Kidney (tissue), 13 donors: ENCODE measurements at regions not wholly inside any gene's neighbourhood (a gene's known extent, or its start where the extent isn't known, plus 50 kb on each side); places are given as distances from the start of the nearest gene placed in this dataset.

Experiments used
- DNase-seq, 5 donors: peaks; one replicate each; pipeline ENCODE4 v3.0.0-alpha.2; 2013 to 2020
- FAIRE-seq: peaks from 2 replicates; lab custom pipeline; 2012; peaks lifted over from hg19 to GRCh38; lab: Jason Lieb, UNC
- H3K27ac ChIP-seq, 2 donors: one replicate each; pipeline ENCODE4 v1.7.0; 2013; ENCODE audit warnings: low read depth in 2 of 2, low read length in 2 of 2, inconsistent platforms in 1 of 2
- H3K27me3 ChIP-seq: one replicate; pipeline ENCODE4 v1.7.1; 2013; ENCODE audit warnings: low read length, inconsistent platforms; ENCODE audit not compliant: control insufficient read depth, insufficient read depth
- H3K36me3 ChIP-seq, 3 donors: one replicate each; pipeline versions ENCODE4 v1.7.0 to v1.7.1; 2013; ENCODE audit warnings: low read length in 3 of 3, control low read depth in 1 of 3, inconsistent platforms in 1 of 3; ENCODE audit not compliant: insufficient read depth in 3 of 3, control insufficient read depth in 2 of 3
- H3K4me1 ChIP-seq, 3 donors: one replicate each; pipeline versions ENCODE4 v1.7.0 to v1.7.1; 2013; ENCODE audit warnings: low read length in 3 of 3, inconsistent platforms in 1 of 3, low read depth in 1 of 3; ENCODE audit not compliant: control insufficient read depth in 2 of 3, insufficient read depth in 2 of 3
- H3K4me3 ChIP-seq, 3 donors: one replicate each; pipeline versions ENCODE4 v1.7.0 to v1.8.1; 2013; ENCODE audit warnings: low read length in 3 of 3, control low read depth in 1 of 3, inconsistent platforms in 1 of 3
- H3K9ac ChIP-seq, 3 donors: one replicate each; pipeline versions ENCODE4 v1.7.0 to v1.7.1; 2013; ENCODE audit warnings: low read length in 3 of 3, control low read depth in 1 of 3, inconsistent platforms in 1 of 3
- H3K9me3 ChIP-seq, 3 donors: one replicate each; pipeline versions ENCODE4 v1.7.0 to v1.7.1; 2013; ENCODE audit warnings: low read length in 3 of 3, control low read depth in 1 of 3, inconsistent platforms in 1 of 3; ENCODE audit not compliant: control insufficient read depth in 2 of 3, insufficient read depth in 1 of 3
- intact Hi-C: fragments of 100-400 bp; cut with DNase I; formaldehyde crosslinking; loops from one replicate; pipeline ENCODE4 v1.11.1; 2022
- TF ChIP-seq, protein P1 (sequence below): IDR thresholded peaks from 3 replicates; pipeline ENCODE4 v1.5.1; 2012; ENCODE audit warnings: mild to moderate bottlenecking, moderate library complexity, borderline replicate concordance; ENCODE audit not compliant: insufficient read depth; ENCODE audit errors: extremely low read depth
- donor health status: control.
- donor health status: control.
- donor health status: control.
- donor health status: control.
- donor health status: control.
- donor health status: DM: yes; HTN: yes; CAD: no.
- donor health status: Normal renal cell carcinoma (clear cell type).

DNA sequence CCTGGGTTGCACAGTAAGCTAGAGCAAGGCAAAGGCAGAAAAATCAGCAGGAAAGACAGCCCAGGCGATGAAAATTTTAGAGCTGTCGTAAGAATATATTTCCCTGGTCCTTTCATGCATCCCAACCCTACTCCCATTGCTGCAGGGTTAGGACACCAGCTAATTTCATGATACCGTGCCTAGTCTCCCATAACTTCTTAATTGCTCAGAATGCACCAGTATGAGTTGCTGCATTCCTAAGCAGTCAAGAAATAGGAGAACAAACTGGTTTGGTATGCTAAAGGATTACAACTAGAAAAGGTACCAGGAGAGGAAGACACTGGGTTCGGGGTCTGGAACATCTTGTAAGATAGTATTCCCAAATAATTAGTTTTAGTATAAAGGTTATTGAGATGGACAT is 269.4 kb upstream of the NRXN1 start:
- no peaks in the 10 kb centered on the region for H3K27me3 ChIP-seq
- TF ChIP-seq, protein P1, sequence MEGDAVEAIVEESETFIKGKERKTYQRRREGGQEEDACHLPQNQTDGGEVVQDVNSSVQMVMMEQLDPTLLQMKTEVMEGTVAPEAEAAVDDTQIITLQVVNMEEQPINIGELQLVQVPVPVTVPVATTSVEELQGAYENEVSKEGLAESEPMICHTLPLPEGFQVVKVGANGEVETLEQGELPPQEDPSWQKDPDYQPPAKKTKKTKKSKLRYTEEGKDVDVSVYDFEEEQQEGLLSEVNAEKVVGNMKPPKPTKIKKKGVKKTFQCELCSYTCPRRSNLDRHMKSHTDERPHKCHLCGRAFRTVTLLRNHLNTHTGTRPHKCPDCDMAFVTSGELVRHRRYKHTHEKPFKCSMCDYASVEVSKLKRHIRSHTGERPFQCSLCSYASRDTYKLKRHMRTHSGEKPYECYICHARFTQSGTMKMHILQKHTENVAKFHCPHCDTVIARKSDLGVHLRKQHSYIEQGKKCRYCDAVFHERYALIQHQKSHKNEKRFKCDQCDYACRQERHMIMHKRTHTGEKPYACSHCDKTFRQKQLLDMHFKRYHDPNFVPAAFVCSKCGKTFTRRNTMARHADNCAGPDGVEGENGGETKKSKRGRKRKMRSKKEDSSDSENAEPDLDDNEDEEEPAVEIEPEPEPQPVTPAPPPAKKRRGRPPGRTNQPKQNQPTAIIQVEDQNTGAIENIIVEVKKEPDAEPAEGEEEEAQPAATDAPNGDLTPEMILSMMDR: no peak
- peak in 1 of 5 donors; percentile 15 for DNase-seq
- H3K27ac ChIP-seq: no peak overlapping the region
- H3K4me1 ChIP-seq: no peaks in the 10 kb centered on the region
- no peak overlapping the region for H3K9ac ChIP-seq
- intact Hi-C loops: no loop called here
- no peak for FAIRE-seq
- no peak overlapping the region for H3K4me3 ChIP-seq
- no peaks in the 10 kb centered on the region for H3K36me3 ChIP-seq
- no peaks in the 10 kb centered on the region for H3K9me3 ChIP-seq

DNA sequence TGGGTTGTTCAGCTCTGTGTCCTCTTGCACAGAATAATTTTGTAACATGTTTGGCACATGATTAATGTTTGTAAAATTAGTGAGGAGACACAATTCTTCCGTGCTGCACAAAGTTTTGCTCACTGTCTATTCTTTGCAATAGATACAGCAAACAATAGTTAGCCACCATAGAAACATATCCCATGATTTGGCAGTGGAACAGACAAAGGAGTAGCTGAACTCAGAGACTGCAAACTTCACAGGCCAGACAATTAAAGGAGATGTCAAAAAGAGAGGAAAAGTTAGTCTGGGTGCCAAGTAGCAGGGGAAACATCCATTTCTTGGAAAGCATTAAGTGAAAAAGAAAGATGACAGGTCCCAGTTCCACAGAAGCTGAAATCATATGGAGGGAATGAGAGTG is 267.4 kb upstream of the NRXN1 start:
- no peaks in the 10 kb centered on the region for H3K4me1 ChIP-seq
- H3K9me3 ChIP-seq: no peaks in the 10 kb centered on the region
- H3K36me3 ChIP-seq: no peaks in the 10 kb centered on the region
- H3K9ac ChIP-seq: no peak overlapping the region
- no peaks in the 10 kb centered on the region for H3K27me3 ChIP-seq
- intact Hi-C loops: no loop called here
- H3K4me3 ChIP-seq: no peak overlapping the region
- no peak for DNase-seq
- H3K27ac ChIP-seq: no peak overlapping the region
- FAIRE-seq: no peak
- TF ChIP-seq, protein P1: no peak

DNA sequence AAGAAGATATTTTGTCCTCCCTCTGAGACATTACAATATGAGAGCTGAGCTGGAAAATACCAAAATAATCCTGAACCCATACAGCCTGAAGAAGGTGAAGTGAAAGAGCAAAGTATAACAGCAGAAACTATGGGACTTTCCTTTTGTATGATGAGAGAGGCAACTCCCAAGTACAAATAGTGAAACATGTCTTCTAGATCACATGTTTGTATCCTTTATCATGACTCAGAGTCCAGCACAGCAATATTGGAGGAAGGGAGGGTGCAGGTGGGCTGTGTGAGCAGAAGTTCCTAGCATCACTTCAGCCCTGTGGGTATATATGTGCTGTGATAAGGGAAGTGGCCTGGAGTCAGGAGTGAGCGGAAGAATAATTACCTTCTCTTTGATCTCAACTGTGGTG is 265.6 kb upstream of the NRXN1 start:
- Histone ChIP-seq H3K9ac (no peak overlapping the region), H3K4me3 (no peak overlapping the region), H3K27ac (no peak overlapping the region), H3K4me1 (no peaks in the 10 kb centered on the region), H3K36me3 (no peaks in the 10 kb centered on the region), H3K9me3 (no peaks in the 10 kb centered on the region), H3K27me3 (no peaks in the 10 kb centered on the region)
- no peak for DNase-seq
- FAIRE-seq: no peak
- intact Hi-C loops: no loop called here
- TF ChIP-seq, protein P1: no peak

DNA sequence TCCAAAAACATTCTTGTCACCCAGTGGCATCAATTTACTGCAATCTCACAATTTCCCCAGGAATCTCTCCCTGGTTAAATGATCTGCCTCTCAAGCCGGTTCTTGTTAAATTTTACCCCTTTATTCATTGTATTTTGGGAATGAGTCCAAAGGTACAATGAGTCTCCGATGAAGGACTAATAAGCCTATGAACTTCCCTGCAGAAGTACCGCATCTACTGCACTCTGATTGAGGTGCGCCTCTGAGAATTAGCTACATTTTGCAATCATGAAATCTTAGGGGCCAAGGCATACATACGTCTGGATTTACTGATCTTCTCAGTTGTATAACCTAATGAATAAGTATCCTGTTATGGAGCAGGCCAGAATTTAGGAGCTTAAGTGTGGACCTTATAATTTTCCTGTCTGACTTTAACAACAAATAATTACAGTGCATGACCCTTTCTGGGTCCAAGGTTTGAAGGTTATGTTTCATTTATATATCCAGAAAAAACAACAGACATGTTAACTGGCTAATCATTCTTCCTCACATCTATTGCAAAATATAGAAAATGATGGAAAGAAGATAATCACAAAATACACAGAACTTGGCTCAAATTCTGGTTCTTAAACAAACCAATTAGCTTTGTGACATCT is 261.8 kb upstream of the NRXN1 start:
- Histone ChIP-seq H3K27ac (no peak overlapping the region), H3K4me3 (no peak overlapping the region), H3K9me3 (no peaks in the 10 kb centered on the region), H3K27me3 (no peaks in the 10 kb centered on the region), H3K36me3 (no peaks in the 10 kb centered on the region), H3K4me1 (no peaks in the 10 kb centered on the region), H3K9ac (no peak overlapping the region)
- FAIRE-seq (peak; percentile 19), DNase-seq (no peak)
- TF ChIP-seq, protein P1: no peak
- intact Hi-C loops: no loop called here
